CD14-positive monocyte (primary cell): ENCODE measurements at regions not wholly inside any gene's neighbourhood (a gene's known extent, or its start where the extent isn't known, plus 50 kb on each side); places are given as distances from the start of the nearest gene placed in this dataset.

Experiments used
- DNase-seq, 3 donors: peaks; one replicate each; pipeline ENCODE4 v3.0.0-alpha.2; 2011 to 2022
- H2AFZ ChIP-seq: 2 replicates; pipeline ENCODE4 v1.6.0; 2012; ENCODE audit warnings: mild to moderate bottlenecking, low read depth, low read length, inconsistent platforms; ENCODE audit not compliant: insufficient read depth, poor library complexity, severe bottlenecking
- H3K27ac ChIP-seq, 2 donors: 1 replicate in 1 of 2; 2 replicates in 1 of 2; pipeline ENCODE4 v1.5.1; 2012 to 2013; ENCODE audit warnings: low read length in 2 of 2, control low read depth in 1 of 2, inconsistent platforms in 1 of 2, low read depth in 1 of 2, mild to moderate bottlenecking in 1 of 2
- H3K27me3 ChIP-seq, 2 donors: one replicate each; pipeline versions ENCODE4 v1.6.0 to v1.6.1; 2011 to 2013; ENCODE audit warnings: low read length in 2 of 2; ENCODE audit not compliant: control insufficient read depth in 2 of 2, insufficient read depth in 2 of 2
- H3K36me3 ChIP-seq, 2 donors: replicated peaks in 1 of 2; 1 replicate in 1 of 2; 2 replicates in 1 of 2; pipeline versions ENCODE4 v1.5.1 to v1.6.1; 2012 to 2013; ENCODE audit warnings: low read length in 2 of 2, control low read depth in 1 of 2, inconsistent platforms in 1 of 2, mild to moderate bottlenecking in 1 of 2; ENCODE audit not compliant: insufficient read depth in 2 of 2, control insufficient read depth in 1 of 2
- H3K4me1 ChIP-seq, 2 donors: 1 replicate in 1 of 2; 2 replicates in 1 of 2; pipeline versions ENCODE4 v1.5.1 to v1.6.1; 2012 to 2013; ENCODE audit warnings: low read length in 2 of 2, control low read depth in 1 of 2, inconsistent platforms in 1 of 2, mild to moderate bottlenecking in 1 of 2, moderate library complexity in 1 of 2; ENCODE audit not compliant: insufficient read depth in 2 of 2, control insufficient read depth in 1 of 2
- H3K4me2 ChIP-seq: replicated peaks from 2 replicates; pipeline ENCODE3; 2012; ENCODE audit warnings: low read length, moderate library complexity, mild to moderate bottlenecking; ENCODE audit not compliant: poor library complexity, severe bottlenecking; ENCODE audit errors: extremely low read depth
- H3K4me3 ChIP-seq, 3 experiments: fragments of 200-600 bp in 1 of 3; sonication (generic) in 1 of 3; replicated peaks in 1 of 3; 1 replicate in 2 of 3; 2 replicates in 1 of 3; pipeline ENCODE4 v1.5.1; 2011 to 2013; ENCODE audit warnings: low read length in 3 of 3, mild to moderate bottlenecking in 3 of 3, control low read depth in 2 of 3, low read depth in 2 of 3, inconsistent platforms in 1 of 3, moderate library complexity in 1 of 3
- H3K79me2 ChIP-seq: 2 replicates; pipeline ENCODE4 v1.6.0; 2012; ENCODE audit warnings: mild to moderate bottlenecking, control low read depth, inconsistent platforms, low read length, moderate library complexity; ENCODE audit not compliant: insufficient read depth
- H3K9ac ChIP-seq: 2 replicates; pipeline ENCODE4 v1.6.0; 2017; ENCODE audit warnings: low read length, mild to moderate bottlenecking; ENCODE audit not compliant: insufficient read depth, poor library complexity, severe bottlenecking
- H3K9me3 ChIP-seq, 2 donors: replicated peaks in 1 of 2; 1 replicate in 1 of 2; 2 replicates in 1 of 2; pipeline versions ENCODE4 v1.5.1 to v1.6.1; 2012 to 2013; ENCODE audit warnings: low read length in 2 of 2, control low read depth in 1 of 2; ENCODE audit not compliant: control insufficient read depth in 1 of 2, insufficient read depth in 1 of 2
- H4K20me1 ChIP-seq: 2 replicates; pipeline ENCODE4 v1.6.0; 2012; ENCODE audit warnings: mild to moderate bottlenecking, low read length, control low read depth, moderate library complexity; ENCODE audit not compliant: insufficient read depth
- H3K27ac Mint-ChIP-seq, 7 donors: one replicate each; pipeline ENCODE4 v1.8.0; 2020; ENCODE audit warnings: mild to moderate bottlenecking in 7 of 7, mixed read lengths in 7 of 7, moderate library complexity in 6 of 7, inconsistent platforms in 2 of 7
- H3K27me3 Mint-ChIP-seq, 3 donors: one replicate each; pipeline ENCODE4 v1.8.0; 2021 to 2022; ENCODE audit warnings: low read depth in 3 of 3, mild to moderate bottlenecking in 3 of 3, mixed read lengths in 3 of 3, moderate library complexity in 3 of 3, inconsistent platforms in 1 of 3
- H3K36me3 Mint-ChIP-seq, 2 donors: one replicate each; pipeline ENCODE4 v1.8.0; 2020; ENCODE audit warnings: mixed read lengths in 2 of 2, inconsistent platforms in 1 of 2, mild to moderate bottlenecking in 1 of 2
- H3K4me1 Mint-ChIP-seq: one replicate; pipeline ENCODE4 v1.8.0; 2020; ENCODE audit warnings: mild to moderate bottlenecking, mixed read lengths
- H3K4me3 Mint-ChIP-seq, 2 donors: one replicate each; pipeline ENCODE4 v1.8.0; 2020; ENCODE audit warnings: mild to moderate bottlenecking in 2 of 2, mixed read lengths in 2 of 2, moderate library complexity in 1 of 2
- H3K9me3 Mint-ChIP-seq, 7 donors: one replicate each; pipeline ENCODE4 v1.8.0; 2020 to 2022; ENCODE audit warnings: mixed read lengths in 7 of 7, mild to moderate bottlenecking in 6 of 7, moderate library complexity in 6 of 7, inconsistent platforms in 2 of 7
- CTCF ChIP-seq: fragments of 200-600 bp; IDR thresholded peaks from one replicate; pipeline ENCODE4 v1.8.0; 2022; ENCODE audit warnings: antibody characterized with exemption, mild to moderate bottlenecking
- WGBS: methylation state at CpG from one replicate; pipeline ENCODE4 v1.1.5; 2013; ENCODE audit warnings: missing lambda C conversion rate; ENCODE audit not compliant: insufficient coverage; 5-methylcytosine and 5-hydroxymethylcytosine counted together
- intact Hi-C, 2 donors: fragments of 100-400 bp; cut with micrococcal nuclease; formaldehyde crosslinking; loops; one replicate each; pipeline versions ENCODE4 v1.15.0 to v1.15.1; 2023

DNA sequence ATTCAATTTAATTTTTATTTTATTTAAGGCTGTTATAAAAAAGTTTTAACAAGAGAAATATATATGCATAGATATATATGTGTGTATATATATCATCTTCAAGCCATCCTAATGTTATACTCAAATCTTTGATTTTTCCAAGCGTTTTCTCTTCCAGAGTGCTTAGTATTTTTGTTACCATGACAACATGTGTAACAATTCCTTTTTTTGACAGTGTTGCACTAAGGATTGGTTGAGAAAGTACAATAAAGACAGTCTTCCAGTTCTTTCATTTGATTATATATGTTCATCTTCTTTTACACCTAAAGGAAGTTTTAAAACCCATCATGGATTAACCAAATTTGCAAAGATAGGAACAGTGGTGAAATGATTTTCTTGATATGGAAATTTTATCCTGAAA, 171.7 kb downstream of the KLF6 start:
- Mint-ChIP-seq H3K36me3 (no peaks in the 10 kb centered on the region), H3K9me3 (peaks cover 9 to 32% (median 18%) of the 10 kb centered on the region in 7 donors)
- WGBS, result no CpG with 5 or more reads among the region's 1 CpG

DNA sequence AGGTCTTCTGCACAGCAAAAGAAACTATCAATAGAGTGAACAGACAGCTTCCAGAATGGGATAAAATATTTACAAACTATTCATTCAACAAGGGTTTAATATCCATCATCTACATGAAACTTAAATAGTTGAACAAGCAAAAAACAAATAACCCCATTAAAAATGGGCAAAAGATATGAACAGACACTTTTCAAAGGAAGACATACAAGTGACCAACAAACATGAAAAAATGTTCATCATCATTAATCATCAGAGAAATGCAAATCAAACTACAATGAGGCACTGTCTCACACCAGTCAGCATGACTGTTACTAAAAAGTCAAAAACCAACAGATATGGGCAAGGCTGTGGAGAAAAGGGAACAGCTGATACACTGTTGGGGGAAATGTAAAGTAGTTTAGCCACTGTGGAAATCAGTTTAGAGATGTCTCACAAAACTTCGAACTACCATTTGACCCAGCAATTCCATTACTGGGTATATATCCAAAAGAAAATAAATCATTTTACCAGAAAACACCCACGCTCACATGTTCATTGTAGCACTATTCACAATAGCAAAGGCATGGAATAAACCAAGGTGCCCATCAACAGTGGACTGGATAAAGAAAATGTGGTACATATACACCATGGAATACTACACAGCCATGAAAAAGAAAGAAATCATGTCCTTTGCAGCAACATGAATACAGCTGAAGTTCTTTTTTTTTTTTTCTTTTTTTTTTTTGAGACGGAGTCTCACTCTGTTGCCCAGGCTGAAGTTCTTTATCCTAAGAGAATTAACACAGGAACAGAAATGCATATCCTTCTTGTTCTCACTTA, 172.6 kb downstream of the KLF6 start:
- Histone ChIP-seq H3K79me2 (no peaks in the 10 kb centered on the region), H3K4me2 (no peak overlapping the region), H3K27ac (no peak overlapping the region), H3K4me3 (no peak overlapping the region), H2AFZ (no peak overlapping the region), H3K27me3 (no peaks in the 10 kb centered on the region), H3K9me3 (peaks cover 2 to 25% of the 10 kb centered on the region in 2 donors), H3K36me3 (no peaks in the 10 kb centered on the region), H4K20me1 (no peaks in the 10 kb centered on the region), H3K4me1 (no peaks in the 10 kb centered on the region), H3K9ac (no peak overlapping the region)
- no CpG with 5 or more reads among the region's 3 CpGs for WGBS
- TF ChIP-seq CTCF, result no peak
- intact Hi-C loops, result no loop called here
- no peaks in the 10 kb centered on the region for H3K36me3 Mint-ChIP-seq
- H3K27me3 Mint-ChIP-seq, result peaks cover 0 to 2% (median 2%) of the 10 kb centered on the region in 3 donors
- no peak for DNase-seq
- peaks cover 11 to 36% (median 26%) of the 10 kb centered on the region in 7 donors for H3K9me3 Mint-ChIP-seq
- H3K4me3 Mint-ChIP-seq, result no peak overlapping the region
- H3K4me1 Mint-ChIP-seq, result no peaks in the 10 kb centered on the region
- H3K27ac Mint-ChIP-seq, result no peak overlapping the region

More for the DNA sequence above, 171.7 kb downstream of the KLF6 start:
- Mint-ChIP-seq H3K4me3 (no peak overlapping the region), H3K27me3 (peaks cover 0 to 2% (median 2%) of the 10 kb centered on the region in 3 donors), H3K4me1 (no peaks in the 10 kb centered on the region), H3K27ac (no peak overlapping the region)
- no peaks in the 10 kb centered on the region for H3K27me3 ChIP-seq
- H3K36me3 ChIP-seq, result no peaks in the 10 kb centered on the region
- H3K4me2 ChIP-seq, result no peak overlapping the region
- peaks cover 0 to 20% of the 10 kb centered on the region in 2 donors for H3K9me3 ChIP-seq
- intact Hi-C loops, result no loop called here
- H3K79me2 ChIP-seq, result no peaks in the 10 kb centered on the region
- H3K4me3 ChIP-seq, result no peak overlapping the region
- H2AFZ ChIP-seq, result no peak overlapping the region
- no peak for TF ChIP-seq CTCF
- no peaks in the 10 kb centered on the region for H3K4me1 ChIP-seq
- H3K27ac ChIP-seq, result no peak overlapping the region
- no peak overlapping the region for H3K9ac ChIP-seq
- no peak for DNase-seq
- no peaks in the 10 kb centered on the region for H4K20me1 ChIP-seq
